NCI-H2196 treated with DMSO at 0.1 percent for 48 hours (cell line): ENCODE measurements at regions not wholly inside any gene's neighbourhood (a gene's known extent, or its start where the extent isn't known, plus 50 kb on each side); places are given as distances from the start of the nearest gene placed in this dataset.
A peak's percentile ranks its signal among the peaks of the same experiment; 100 is the strongest.

Experiments
- DNase-seq: peaks from one replicate; lab custom pipeline; 2025; ENCODE audit not compliant: unreplicated experiment; lab: John Stamatoyannopoulos, UW

DNA sequence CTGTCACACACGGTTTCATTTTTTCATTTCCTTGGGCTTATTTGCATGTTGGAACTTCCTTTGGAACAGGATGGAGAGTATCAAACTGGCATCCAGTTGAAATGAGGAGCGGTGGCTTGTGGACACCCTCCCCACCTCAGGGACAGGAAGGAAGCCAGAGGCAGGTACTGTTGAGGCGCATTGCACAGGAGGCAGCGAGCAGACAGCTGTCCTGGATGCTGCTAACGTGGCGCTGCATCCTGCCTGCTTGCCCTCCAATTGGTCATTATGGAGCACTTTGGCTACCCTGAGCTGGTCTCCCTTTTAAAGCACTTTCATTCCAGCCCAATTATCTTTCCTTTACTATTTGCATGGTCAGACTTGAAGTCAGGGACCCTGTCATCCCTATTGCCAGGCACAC lies 80.7 kb upstream of the ITGA4 start:
- DNase-seq: no peak

DNA sequence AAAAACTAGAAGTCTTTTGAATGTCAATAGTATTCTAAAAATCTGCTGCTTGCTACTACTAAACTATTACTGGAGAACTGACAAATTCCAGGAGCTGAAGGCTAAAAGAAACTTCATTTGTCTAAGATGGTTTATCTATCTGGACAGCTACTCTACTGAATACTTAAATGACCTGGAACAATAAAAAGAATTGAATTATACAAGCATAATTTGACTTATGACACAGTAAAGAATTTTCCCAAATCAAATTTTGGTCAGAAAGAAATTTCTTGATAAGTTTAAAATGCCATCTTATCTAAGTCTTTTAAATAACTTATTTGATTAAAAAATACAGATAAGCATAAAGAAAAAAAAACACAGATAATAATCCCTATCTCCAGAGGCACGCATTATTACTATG lies 80.2 kb upstream of the ITGA4 start:
- DNase-seq: no peak

DNA sequence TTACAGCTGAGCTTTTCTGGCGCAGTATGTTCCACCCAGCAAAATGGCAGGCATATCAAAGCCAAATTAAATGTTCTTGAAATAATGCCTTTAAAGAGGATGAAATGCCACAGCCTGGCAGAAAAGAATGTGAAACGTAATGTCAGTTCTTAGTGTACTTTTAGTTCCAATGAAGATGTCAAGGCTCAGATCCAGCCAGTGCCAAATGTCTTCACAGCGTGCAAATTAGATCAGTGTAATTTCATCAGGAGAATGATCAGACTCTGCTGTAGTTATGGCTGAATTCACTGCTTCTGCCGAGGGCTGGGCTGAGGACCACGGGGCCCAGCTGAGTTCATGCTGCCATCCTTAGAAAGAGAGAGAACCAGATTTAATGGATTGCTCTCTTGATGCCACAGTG lies 78.7 kb upstream of the ITGA4 start:
- no peak for DNase-seq

DNA sequence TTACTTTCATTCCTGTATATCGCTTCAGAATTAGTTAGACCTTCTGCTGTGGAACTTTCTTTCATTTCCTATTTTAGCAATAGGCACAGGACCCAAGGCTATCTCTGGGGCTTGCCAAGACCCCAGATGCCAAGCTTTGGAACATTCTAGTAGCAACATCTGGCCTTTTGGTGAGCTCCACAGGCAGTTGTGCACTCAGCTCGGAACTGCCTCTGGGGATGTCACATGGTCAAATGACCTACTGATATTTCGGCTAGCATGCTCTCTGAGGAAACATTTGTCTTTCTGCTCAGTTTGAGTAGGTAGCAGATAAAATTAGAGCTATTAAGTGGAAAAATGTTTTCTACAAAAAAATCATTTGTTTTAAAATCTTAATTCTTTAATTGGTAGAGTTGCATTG lies 76.6 kb upstream of the ITGA4 start:
- DNase-seq: no peak

DNA sequence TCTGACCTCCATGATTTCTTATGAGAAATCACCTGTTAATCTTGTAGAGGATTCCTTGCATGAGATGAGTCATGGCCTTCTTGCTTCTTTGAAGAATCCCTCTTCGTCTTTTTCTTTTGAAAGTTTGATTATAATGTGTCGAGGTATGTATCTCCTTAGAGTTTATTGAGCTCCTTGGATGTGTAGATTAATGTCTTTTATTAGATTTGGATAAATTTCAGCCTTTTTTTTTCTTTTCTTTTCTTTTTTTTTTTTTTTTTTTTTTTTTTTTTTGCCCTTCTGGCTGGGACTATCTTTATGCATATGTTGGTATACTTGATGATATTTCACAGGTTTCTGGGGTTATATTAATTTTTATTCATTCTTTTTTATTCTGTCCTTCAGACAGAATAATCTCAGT lies 72.3 kb upstream of the ITGA4 start:
- DNase-seq: no peak

DNA sequence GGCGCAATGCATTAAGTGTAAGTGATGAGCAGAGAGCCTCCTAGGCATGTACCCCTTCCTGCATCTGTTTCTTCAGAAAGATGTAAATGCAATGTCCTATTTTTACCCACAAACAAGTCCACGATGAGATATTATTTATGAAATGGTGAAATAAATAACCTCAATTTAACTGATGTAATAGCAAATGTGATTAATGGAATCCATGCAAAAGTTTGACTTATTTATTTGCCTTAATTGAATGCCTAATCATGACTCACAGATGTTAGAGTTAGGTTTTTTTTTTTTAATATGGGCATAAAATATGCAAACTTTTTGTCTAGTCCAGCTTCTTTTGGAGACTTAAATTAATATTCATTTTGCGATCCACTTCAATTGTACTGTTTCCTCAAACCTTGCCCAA lies 67.7 kb upstream of the ITGA4 start:
- DNase-seq: no peak

DNA sequence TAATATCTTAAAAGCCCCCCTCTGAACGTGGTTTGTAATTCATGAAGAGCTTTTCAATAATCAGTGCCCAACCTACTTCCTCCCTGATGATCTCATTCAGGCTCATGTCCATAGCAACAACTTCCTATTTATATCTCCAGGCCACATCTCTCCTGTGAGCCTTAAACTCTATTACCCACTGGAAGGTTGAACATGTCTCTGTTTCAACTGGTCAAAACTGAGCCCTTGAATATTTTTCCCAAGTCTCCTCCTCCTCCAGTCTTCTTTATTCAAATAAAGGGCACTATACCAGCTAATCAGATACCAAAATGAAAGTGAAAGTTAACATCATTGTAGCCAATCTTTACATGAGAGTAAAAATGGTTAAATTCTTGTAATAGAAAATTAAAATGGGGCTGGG lies 63.7 kb upstream of the ITGA4 start:
- peak; percentile 3 for DNase-seq

DNA sequence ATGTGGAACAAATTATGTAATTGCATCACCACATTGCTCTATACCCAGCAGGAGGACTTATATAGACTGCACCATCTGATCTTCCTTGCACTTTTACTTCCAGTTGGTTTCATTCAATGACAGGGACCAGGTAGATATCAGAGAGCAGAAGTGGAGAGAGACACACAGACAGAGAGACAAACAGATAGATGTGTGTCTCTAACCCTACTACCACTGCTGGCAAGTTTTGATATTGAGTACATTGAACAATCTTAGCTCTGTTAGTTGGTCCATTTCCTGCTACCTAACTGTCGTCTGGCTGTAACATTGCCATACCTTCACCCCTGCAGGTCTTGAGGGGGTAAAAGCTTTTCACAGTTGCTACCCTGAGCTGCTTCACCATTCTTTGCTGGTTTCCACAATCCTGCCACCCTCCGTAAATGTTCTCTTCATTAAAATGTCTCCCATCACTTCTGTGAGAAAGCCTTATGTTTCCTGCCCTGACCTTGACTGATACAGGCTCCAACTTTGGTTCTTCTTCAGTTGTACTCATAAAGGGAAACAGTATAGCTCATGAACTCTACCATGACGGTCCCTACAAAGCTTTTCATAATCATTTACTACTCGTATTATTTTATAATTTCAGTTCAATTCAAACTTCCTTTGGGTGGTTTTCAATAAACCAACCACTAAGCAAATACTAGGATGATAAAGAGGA lies 62.3 kb upstream of the ITGA4 start:
- DNase-seq: no peak

DNA sequence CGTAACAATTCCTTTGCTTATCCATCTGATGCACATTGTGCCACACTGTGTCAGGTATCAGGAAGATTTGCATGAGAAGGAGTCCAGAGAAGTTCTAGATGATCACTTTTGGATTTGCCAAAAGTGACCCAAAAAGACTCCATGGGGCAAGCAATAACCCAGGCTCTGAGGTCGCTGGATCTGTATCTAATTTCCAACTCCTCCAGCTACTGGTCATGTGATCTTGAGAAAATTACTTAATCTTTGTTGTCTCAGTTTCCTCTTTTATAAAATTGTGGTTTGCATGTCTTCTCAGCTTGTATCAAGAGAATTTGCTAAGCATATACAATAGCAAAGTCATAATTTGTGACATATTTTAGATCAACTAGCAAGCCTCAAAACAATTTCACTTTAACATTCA lies 61.3 kb upstream of the ITGA4 start:
- DNase-seq: no peak

DNA sequence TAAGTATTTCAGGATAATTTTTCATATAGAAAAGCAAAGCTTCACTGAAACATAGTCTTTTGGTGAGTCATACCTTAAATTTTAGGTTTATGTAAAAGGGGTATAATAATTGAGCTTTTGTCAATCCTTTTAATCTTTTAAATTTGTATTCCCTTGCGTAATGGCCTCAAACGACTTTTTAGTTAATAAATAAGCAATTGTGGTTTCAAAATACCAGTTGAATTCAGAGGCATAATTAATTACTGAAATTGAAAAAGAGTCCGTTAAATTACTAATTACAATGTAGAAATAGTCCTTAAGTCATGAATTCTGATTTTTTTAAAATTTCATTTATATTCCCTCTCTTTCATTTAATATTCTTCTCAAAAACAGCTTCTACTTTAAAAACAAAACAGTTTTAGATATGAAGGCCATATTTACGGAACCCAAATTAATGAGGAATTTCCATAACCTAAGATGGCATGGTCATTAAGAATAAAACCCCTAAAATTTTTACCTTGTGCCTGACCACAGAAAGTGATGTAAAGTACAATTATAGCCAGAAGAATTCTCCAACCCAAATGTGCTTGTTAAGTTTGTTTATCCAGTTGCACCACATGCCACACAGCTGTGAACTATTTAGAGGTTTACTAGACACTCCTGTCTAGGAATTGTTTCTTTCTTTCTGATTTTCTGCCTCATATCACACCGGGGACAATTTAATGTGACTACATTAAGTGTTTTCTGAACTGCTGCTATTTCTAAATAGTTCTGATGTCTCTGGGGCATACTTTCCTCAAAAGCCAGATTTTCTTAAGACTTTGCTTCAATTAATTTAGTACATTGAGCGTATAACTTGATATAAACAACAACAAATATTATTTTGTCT lies 60.7 kb upstream of the ITGA4 start:
- no peak for DNase-seq

DNA sequence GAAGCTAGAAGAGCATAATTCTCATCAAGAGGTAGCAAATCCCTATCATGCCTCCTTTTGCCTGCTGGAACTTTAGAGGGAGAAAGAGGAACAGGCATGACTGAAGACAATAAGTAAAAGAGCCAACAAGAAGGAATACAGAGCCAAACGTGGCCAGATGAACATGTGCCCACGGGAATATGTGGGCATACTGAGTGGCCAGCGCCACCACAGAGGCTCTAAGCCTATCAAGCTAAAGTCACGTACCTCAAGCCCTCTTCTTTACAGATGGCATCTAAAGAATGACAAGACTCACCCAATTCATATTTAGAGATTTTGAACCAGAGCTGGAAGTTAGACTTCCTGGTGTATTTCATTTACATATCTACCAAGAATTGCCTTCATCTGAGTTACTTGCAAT lies 59.9 kb upstream of the ITGA4 start:
- DNase-seq: no peak

DNA sequence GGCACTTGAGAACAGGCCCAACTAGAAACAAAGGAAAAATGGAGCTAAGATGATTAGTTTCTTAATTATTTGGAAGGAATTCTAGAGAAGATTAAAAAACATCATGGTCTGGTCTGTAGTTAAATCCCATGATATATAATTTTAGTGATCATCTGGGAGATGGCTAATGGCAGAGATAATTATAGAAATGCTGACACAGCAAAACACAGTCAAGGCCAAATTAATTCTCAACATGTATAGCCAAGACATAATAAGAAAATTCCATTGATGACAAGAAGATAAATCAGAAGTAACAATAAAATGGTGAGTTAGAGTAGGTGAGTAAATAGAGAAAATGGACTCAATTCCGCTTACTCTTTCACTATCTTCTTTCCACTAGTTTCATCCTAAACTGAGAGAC lies 59.2 kb upstream of the ITGA4 start:
- no peak for DNase-seq

DNA sequence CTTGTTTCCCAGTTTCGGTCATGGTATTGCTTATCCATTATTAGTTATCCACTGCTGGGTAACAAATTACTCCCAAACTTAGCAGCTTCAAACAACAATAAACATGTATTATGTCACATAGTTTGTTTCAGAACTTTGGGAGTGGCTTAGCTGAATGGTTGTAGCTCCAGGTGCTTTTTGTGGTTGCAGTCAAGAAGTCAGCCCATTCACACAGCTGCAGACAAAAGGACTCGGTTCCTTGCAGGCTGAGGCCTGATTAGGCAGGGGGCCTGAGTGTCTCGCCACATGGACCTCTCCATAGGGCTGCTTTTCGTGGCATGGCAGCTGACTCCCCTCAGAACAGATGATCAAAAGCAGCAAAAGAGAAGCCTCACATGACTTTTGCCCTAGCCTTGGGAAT lies 58.2 kb upstream of the ITGA4 start:
- DNase-seq: no peak

DNA sequence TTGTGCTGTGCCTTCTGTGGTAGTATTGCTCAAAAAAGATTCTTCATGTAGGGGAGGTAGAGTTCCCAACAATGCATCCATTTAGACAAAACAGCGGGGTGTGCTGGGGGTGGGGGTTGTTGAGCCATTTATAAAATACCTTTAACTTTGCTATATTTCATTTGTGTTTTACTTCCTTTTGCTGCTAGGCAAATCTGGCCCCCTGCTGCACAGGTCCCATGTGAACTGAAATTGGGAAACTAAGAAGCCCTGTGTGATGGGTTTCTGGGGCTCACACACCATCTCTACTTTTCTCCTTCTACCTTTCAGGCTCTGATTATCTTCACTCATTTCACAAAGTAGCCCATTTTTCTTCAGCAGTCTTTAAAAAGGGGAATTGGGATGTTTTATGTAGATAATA lies 52.7 kb upstream of the ITGA4 start:
- DNase-seq: no peak

DNA sequence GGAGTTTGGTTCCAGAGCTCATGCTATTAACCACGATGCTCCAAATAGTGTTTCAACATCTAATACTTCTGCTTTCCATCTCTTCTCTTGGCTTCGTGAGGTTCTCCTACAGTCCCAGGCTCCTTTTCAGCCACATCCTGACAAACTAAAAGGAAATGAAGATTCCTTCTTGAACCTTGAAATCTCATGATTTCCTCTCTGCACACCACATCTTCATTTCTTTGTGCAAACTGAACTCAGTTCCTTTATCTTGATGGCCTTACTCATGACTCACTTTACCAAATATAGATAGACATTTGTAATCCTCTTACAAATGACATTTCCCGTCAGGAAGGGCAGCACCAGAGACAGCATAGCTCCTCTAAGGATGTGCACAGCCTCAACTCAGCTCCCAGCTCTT lies 50.0 kb upstream of the ITGA4 start:
- DNase-seq: no peak
